Activated naive CD4-positive, alpha-beta T cell treated with anti-CD3 and anti-CD28 coated beads for 36 hours (primary cell): ENCODE measurements at regions not wholly inside any gene's neighbourhood (a gene's known extent, or its start where the extent isn't known, plus 50 kb on each side); places are given as distances from the start of the nearest gene placed in this dataset.
"Not testable (repeated sequence)": the region's sequence is repeated elsewhere in the genome, so short reads cannot be mapped to it uniquely, and the experiment has no call there.

Source experiments
- CTCF ChIA-PET: fragments of 350-600 bp; sonication (Branson Sonifier 250); formaldehyde crosslinking; loops from one replicate; lab custom pipeline; 2021; ENCODE audit warnings: antibody characterized with exemption; lab: Charles Lee
- DNase-seq: peaks from one replicate; pipeline ENCODE4 v3.0.0-alpha.2; 2020
- H3K27ac Mint-ChIP-seq: one replicate; pipeline ENCODE4 v1.8.0; 2021; ENCODE audit warnings: mild to moderate bottlenecking, mixed read lengths
- H3K27me3 Mint-ChIP-seq: one replicate; pipeline ENCODE4 v1.8.0; 2021; ENCODE audit warnings: low read depth, mixed read lengths
- H3K36me3 Mint-ChIP-seq: one replicate; pipeline ENCODE4 v1.8.0; 2021; ENCODE audit warnings: low read depth, mixed read lengths
- H3K4me1 Mint-ChIP-seq: one replicate; pipeline ENCODE4 v1.8.0; 2021; ENCODE audit warnings: low read depth, mixed read lengths
- H3K4me3 Mint-ChIP-seq: one replicate; pipeline ENCODE4 v1.8.0; 2021; ENCODE audit warnings: mild to moderate bottlenecking, moderate library complexity, mixed read lengths
- H3K9me3 Mint-ChIP-seq: one replicate; pipeline ENCODE4 v1.8.0; 2021; ENCODE audit warnings: mixed read lengths
- intact Hi-C: fragments of 100-400 bp; cut with micrococcal nuclease; formaldehyde crosslinking; loops from one replicate; pipeline ENCODE4 v1.15.1; 2023

GRCh38 chr18:39481281-39481680, 1915.7 kb upstream of the CELF4 start:
- no peaks in the 10 kb centered on the region for H3K4me1 Mint-ChIP-seq
- no peaks in the 10 kb centered on the region for H3K36me3 Mint-ChIP-seq
- CTCF ChIA-PET, result no interaction called here
- H3K4me3 Mint-ChIP-seq, result no peak overlapping the region
- no peaks in the 10 kb centered on the region for H3K27me3 Mint-ChIP-seq
- no peak overlapping the region for H3K27ac Mint-ChIP-seq
- no peaks in the 10 kb centered on the region for H3K9me3 Mint-ChIP-seq
- intact Hi-C loops, result no loop called here
- no peak for DNase-seq

DNA sequence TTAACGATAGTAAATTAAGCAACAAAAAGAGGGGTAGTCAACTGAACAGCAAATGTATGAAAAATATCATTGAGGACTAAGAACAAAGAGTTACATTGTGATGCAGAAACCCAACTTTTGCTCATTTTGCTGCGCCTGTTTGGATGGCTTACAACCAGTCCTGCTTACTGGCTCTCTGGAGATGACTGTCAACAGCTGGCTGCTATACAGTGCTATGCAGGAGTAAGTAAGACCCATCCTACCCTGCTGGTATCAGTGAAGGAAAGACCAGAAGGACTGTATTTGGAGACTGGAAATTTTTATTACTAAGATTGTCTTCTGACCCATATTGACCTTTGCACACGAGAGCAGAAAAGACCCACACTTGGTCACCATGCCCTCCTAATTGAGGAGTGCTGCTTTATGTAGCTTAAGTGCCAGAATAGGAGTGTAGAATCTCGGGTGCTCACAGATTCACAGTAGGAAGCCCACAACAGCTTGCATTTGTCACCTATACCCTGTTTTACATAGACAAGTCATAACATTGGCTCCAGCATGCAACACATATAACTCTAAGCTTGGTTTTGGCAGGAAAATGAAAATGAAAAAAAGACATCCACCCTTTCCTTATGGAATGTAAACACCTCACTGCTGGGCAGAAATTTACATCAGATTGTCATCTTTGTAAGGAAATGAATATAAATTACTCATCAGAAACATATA, 1915.0 kb upstream of the CELF4 start:
- H3K27me3 Mint-ChIP-seq, result no peaks in the 10 kb centered on the region
- CTCF ChIA-PET, result no interaction called here
- intact Hi-C loops, result no loop called here
- no peak overlapping the region for H3K4me3 Mint-ChIP-seq
- no peaks in the 10 kb centered on the region for H3K9me3 Mint-ChIP-seq
- no peaks in the 10 kb centered on the region for H3K36me3 Mint-ChIP-seq
- DNase-seq, result no peak
- H3K4me1 Mint-ChIP-seq, result no peaks in the 10 kb centered on the region
- no peak overlapping the region for H3K27ac Mint-ChIP-seq

DNA sequence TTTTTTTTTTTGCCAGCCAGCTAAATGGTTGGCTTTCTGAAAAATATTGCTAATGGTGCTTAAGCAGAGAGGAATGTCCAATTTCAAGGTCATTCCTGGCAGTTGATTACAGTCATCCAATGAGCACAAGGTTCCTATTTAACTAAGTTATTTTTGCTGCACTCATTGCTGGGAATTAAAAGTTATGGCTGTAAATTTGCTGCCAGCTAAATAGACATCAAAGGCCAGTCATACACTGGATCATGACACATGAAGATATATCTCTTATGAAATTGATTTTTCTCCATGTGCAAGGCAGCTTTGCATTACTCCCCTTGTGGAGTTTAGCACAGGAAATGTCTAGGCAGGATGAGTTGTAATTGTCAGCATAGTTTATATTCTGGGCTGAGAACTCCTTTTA, 1898.4 kb upstream of the CELF4 start:
- no peak overlapping the region for H3K4me3 Mint-ChIP-seq
- CTCF ChIA-PET, result no interaction called here
- no peak for DNase-seq
- no peaks in the 10 kb centered on the region for H3K9me3 Mint-ChIP-seq
- no peaks in the 10 kb centered on the region for H3K4me1 Mint-ChIP-seq
- no peak overlapping the region for H3K27ac Mint-ChIP-seq
- no peaks in the 10 kb centered on the region for H3K36me3 Mint-ChIP-seq
- intact Hi-C loops, result no loop called here
- no peaks in the 10 kb centered on the region for H3K27me3 Mint-ChIP-seq

GRCh38 chr18:39462436-39462835, 1896.8 kb upstream of the CELF4 start:
- Mint-ChIP-seq H3K4me1 (no peaks in the 10 kb centered on the region), H3K36me3 (no peaks in the 10 kb centered on the region), H3K9me3 (no peaks in the 10 kb centered on the region), H3K27me3 (no peaks in the 10 kb centered on the region), H3K4me3 (no peak overlapping the region), H3K27ac (no peak overlapping the region)
- CTCF ChIA-PET, result no interaction called here
- intact Hi-C loops, result no loop called here
- DNase-seq, result no peak

DNA sequence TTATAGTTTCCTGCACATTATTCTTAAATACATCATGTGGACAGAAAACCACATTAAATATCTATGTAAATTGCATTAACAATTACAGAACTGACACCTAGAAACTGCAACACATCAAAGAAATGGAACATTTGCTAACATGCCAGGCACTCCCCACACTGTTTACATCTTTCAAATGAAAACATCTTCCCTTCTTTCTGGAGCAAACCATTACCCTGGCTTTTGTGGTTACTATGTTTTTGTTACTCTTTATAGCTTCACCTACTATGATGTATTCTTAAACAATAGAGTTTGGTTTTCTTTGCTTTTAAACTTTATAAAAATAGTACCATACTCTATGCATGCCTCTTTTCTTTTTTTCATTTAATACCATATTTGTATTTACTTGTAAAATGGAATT, 1894.5 kb upstream of the CELF4 start:
- Mint-ChIP-seq H3K4me1 (no peaks in the 10 kb centered on the region), H3K36me3 (no peaks in the 10 kb centered on the region), H3K4me3 (no peak overlapping the region), H3K27ac (no peak overlapping the region), H3K27me3 (no peaks in the 10 kb centered on the region), H3K9me3 (peaks cover 2% of the 10 kb centered on the region)
- intact Hi-C loops, result no loop called here
- CTCF ChIA-PET, result no interaction called here
- no peak for DNase-seq

- CTCF ChIA-PET, result no interaction called here
- no peaks in the 10 kb centered on the region for H3K27me3 Mint-ChIP-seq
- H3K4me1 Mint-ChIP-seq, result no peaks in the 10 kb centered on the region
- intact Hi-C loops, result no loop called here
- no peak overlapping the region for H3K4me3 Mint-ChIP-seq
- DNase-seq, result no peak
- no peaks in the 10 kb centered on the region for H3K36me3 Mint-ChIP-seq
- H3K27ac Mint-ChIP-seq, result no peak overlapping the region
- H3K9me3 Mint-ChIP-seq, result peaks cover 3% of the 10 kb centered on the region
Observed at GRCh38 chr18:39455285-39455684, 1889.7 kb upstream of the CELF4 start.

- Mint-ChIP-seq H3K9me3 (peaks cover 3% of the 10 kb centered on the region), H3K27me3 (no peaks in the 10 kb centered on the region), H3K4me3 (no peak overlapping the region), H3K4me1 (no peaks in the 10 kb centered on the region), H3K27ac (no peak overlapping the region), H3K36me3 (no peaks in the 10 kb centered on the region)
- intact Hi-C loops, result no loop called here
- CTCF ChIA-PET, result no interaction called here
- DNase-seq, result no peak
Observed at GRCh38 chr18:39454866-39455265, 1889.3 kb upstream of the CELF4 start.

GRCh38 chr18:39453882-39454281, 1888.3 kb upstream of the CELF4 start:
- H3K27ac Mint-ChIP-seq, result no peak overlapping the region
- H3K9me3 Mint-ChIP-seq, result peaks cover 3% of the 10 kb centered on the region
- no peak overlapping the region for H3K4me3 Mint-ChIP-seq
- intact Hi-C loops, result no loop called here
- H3K4me1 Mint-ChIP-seq, result no peaks in the 10 kb centered on the region
- DNase-seq, result no peak
- H3K36me3 Mint-ChIP-seq, result no peaks in the 10 kb centered on the region
- no peaks in the 10 kb centered on the region for H3K27me3 Mint-ChIP-seq
- CTCF ChIA-PET, result no interaction called here

GRCh38 chr18:39453356-39453755, 1887.8 kb upstream of the CELF4 start:
- H3K4me1 Mint-ChIP-seq, result no peaks in the 10 kb centered on the region
- no peaks in the 10 kb centered on the region for H3K27me3 Mint-ChIP-seq
- H3K9me3 Mint-ChIP-seq, result peaks cover 3% of the 10 kb centered on the region
- no peaks in the 10 kb centered on the region for H3K36me3 Mint-ChIP-seq
- CTCF ChIA-PET, result no interaction called here
- H3K27ac Mint-ChIP-seq, result no peak overlapping the region
- no peak for DNase-seq
- intact Hi-C loops, result no loop called here
- H3K4me3 Mint-ChIP-seq, result no peak overlapping the region

DNA sequence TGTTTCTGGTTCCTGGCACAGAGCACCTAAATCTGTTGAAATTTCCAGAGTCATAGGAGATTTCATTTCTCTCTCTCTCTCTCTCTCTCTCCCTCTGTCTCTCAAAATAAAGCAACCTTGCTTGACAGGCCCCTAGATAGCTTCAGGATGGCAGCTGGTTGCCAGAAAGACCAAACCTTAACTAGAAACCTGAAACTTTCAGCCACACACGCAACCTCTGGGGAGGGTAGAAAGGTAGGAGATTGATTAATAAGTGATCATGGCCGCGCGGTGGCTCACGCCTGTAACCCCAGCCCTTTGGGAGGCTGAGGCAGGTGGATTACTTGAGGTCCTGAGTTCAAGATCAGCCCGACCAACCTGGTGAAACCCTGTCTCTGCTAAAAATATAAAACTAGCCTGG, 1885.4 kb upstream of the CELF4 start:
- Mint-ChIP-seq H3K4me3 (no peak overlapping the region), H3K27me3 (no peaks in the 10 kb centered on the region), H3K36me3 (no peaks in the 10 kb centered on the region), H3K27ac (no peak overlapping the region), H3K4me1 (no peaks in the 10 kb centered on the region), H3K9me3 (peaks cover 3% of the 10 kb centered on the region)
- CTCF ChIA-PET, result no interaction called here
- intact Hi-C loops, result no loop called here
- DNase-seq, result no peak

- intact Hi-C loops, result no loop called here
- Mint-ChIP-seq H3K27me3 (no peaks in the 10 kb centered on the region), H3K4me3 (no peak overlapping the region), H3K27ac (no peak overlapping the region), H3K9me3 (peaks cover 3% of the 10 kb centered on the region), H3K36me3 (no peaks in the 10 kb centered on the region), H3K4me1 (no peaks in the 10 kb centered on the region)
- DNase-seq, result no peak
- CTCF ChIA-PET, result no interaction called here
Observed at GRCh38 chr18:39449566-39449965, 1884.0 kb upstream of the CELF4 start.

DNA sequence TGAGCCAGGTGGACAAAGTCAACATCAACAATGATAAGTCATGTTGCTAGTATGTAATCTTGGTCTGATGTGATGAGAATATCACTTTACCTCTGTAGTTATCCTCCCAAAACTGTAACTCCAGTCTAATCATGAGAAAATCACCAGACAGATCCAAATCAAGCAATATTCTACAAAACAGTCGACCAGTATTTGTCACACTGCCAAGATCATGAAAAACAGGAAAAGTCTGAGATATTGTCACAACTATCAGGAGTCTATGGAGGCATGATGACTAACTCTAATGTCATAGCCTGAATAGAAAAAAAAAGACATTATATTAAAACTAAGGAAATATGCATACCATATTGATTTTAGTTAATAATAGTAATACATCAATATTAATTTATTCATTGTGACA, 1883.3 kb upstream of the CELF4 start:
- Mint-ChIP-seq H3K4me1 (no peaks in the 10 kb centered on the region), H3K27ac (no peak overlapping the region), H3K9me3 (peaks cover 3% of the 10 kb centered on the region), H3K27me3 (no peaks in the 10 kb centered on the region), H3K4me3 (no peak overlapping the region), H3K36me3 (no peaks in the 10 kb centered on the region)
- no peak for DNase-seq
- CTCF ChIA-PET, result no interaction called here
- intact Hi-C loops, result no loop called here

DNA sequence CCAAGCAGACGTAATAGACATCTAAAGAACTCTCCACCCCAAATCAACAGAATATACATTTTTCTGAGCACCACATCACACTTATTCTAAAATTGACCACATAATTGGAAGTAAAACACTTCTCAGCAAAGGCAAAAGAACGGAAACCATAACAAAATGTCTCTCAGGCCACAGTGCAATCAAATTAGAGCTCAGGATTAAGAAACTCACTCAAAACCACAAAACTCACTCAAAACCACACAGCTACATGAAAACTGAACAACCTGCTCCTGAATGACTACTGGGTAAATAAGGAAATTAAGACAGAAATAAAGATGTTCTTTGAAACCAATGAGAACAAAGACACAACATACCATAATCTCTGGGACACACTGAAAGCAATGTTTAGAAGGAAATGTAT, 1879.4 kb upstream of the CELF4 start:
- DNase-seq, H3K4me3 Mint-ChIP-seq, CTCF ChIA-PET, H3K27me3 Mint-ChIP-seq, H3K9me3 Mint-ChIP-seq, H3K36me3 Mint-ChIP-seq, intact Hi-C loops, H3K27ac Mint-ChIP-seq, H3K4me1 Mint-ChIP-seq: not testable (repeated sequence)
